HepG2 (cell line): ENCODE measurements at regions not wholly inside any gene's neighbourhood (a gene's known extent, or its start where the extent isn't known, plus 50 kb on each side); places are given as distances from the start of the nearest gene placed in this dataset.
A peak's percentile ranks its signal among the peaks of the same experiment; 100 is the strongest.

Source experiments
- ATAC-seq: fragments of 200-7000 bp; cut with Tn5 transposase; 3 replicates; pipeline ENCODE4 v1.9.1; 2020; ENCODE audit warnings: mild to moderate bottlenecking, moderate library complexity
- BruUV-seq: library from RNA; stranded (reverse); fragments of 400-500 nt; replicated peaks from 2 replicates; lab custom pipeline; 2021; lab: Mats Ljungman, UMichigan
- CTCF ChIA-PET: fragments of 300-600 bp; formaldehyde crosslinking; extraction: SDS; loops from one replicate; lab custom pipeline; 2021; ENCODE audit warnings: low total read pairs, inconsistent platforms, low intra/inter-chr PET ratio; lab: Yijun Ruan, JAX
- POLR2A ChIA-PET: fragments of 350-600 bp; sonication (Branson Sonifier 250); formaldehyde crosslinking; loops from one replicate; lab custom pipeline; 2020; ENCODE audit warnings: antibody characterized with exemption, inconsistent platforms; lab: Yijun Ruan, JAX
- DNase-seq: peaks from one replicate; pipeline ENCODE4 v3.0.0-alpha.2; 2015; ENCODE audit warnings: low spot score
- FAIRE-seq: peaks from 3 replicates; lab custom pipeline; 2011; peaks lifted over from hg19 to GRCh38; lab: Jason Lieb, UNC
- H2AFZ ChIP-seq: one replicate; pipeline ENCODE4 v1.6.1; 2011; ENCODE audit warnings: low read length, inconsistent platforms
- H3K27ac ChIP-seq: fragments of 300-600 bp; 3 replicates; pipeline ENCODE4 v1.8.0; 2011; ENCODE audit warnings: mixed run types, mild to moderate bottlenecking, mixed read lengths, low read length, inconsistent platforms; ENCODE audit not compliant: insufficient read depth; ENCODE audit errors: extremely low read length
- H3K27me3 ChIP-seq, 2 experiments: fragments of 200-600 bp in 1 of 2; 2 replicates in 1 of 2; 3 replicates in 1 of 2; pipeline versions ENCODE4 v1.6.0 to v1.8.0; 2011; ENCODE audit warnings: low read length in 2 of 2, mild to moderate bottlenecking in 2 of 2, moderate library complexity in 2 of 2, inconsistent platforms in 1 of 2; ENCODE audit not compliant: insufficient read depth in 2 of 2, control insufficient read depth in 1 of 2
- H3K36me3 ChIP-seq, 2 experiments: fragments of 200-600 bp in 1 of 2; replicated peaks in 1 of 2; 2 replicates in 1 of 2; 3 replicates in 1 of 2; pipeline versions ENCODE4 v1.5.1 to v1.8.0; 2011; ENCODE audit warnings: low read length in 2 of 2, inconsistent platforms in 1 of 2; ENCODE audit not compliant: insufficient read depth in 2 of 2, control insufficient read depth in 1 of 2
- H3K4me1 ChIP-seq: 2 replicates; pipeline ENCODE4 v1.5.1; 2012; ENCODE audit warnings: low read length, inconsistent platforms; ENCODE audit not compliant: insufficient read depth
- H3K4me2 ChIP-seq: 2 replicates; pipeline ENCODE4 v1.6.0; 2011; ENCODE audit warnings: low read depth, low read length, inconsistent platforms
- H3K4me3 ChIP-seq, 3 experiments: fragments of 200-600 bp in 1 of 3; sonication (generic), shearing (Covaris generic) in 1 of 3; replicated peaks in 1 of 3; 2 replicates each; pipeline ENCODE4 v1.5.1; 2011 to 2016; ENCODE audit warnings: low read length in 3 of 3, inconsistent platforms in 2 of 3, low read depth in 2 of 3, mild to moderate bottlenecking in 2 of 3, control low read depth in 1 of 3, mixed read lengths in 1 of 3; ENCODE audit not compliant: insufficient read depth in 1 of 3
- H3K79me2 ChIP-seq: one replicate; pipeline ENCODE4 v1.6.1; 2011; ENCODE audit warnings: low read length, inconsistent platforms; ENCODE audit not compliant: insufficient read depth
- H3K9ac ChIP-seq: 2 replicates; pipeline ENCODE4 v1.6.0; 2011; ENCODE audit warnings: mild to moderate bottlenecking, low read depth, low read length, inconsistent platforms; ENCODE audit not compliant: insufficient read depth
- H3K9me3 ChIP-seq: 2 replicates; pipeline ENCODE4 v1.5.1; 2012; ENCODE audit warnings: mild to moderate bottlenecking, low read length
- H4K20me1 ChIP-seq: 2 replicates; pipeline ENCODE4 v1.6.0; 2011; ENCODE audit warnings: inconsistent platforms, mild to moderate bottlenecking, low read length, moderate library complexity; ENCODE audit not compliant: insufficient read depth
- ARID4A ChIP-seq: sonication (generic); formaldehyde crosslinking; IDR thresholded peaks from 2 replicates; pipeline ENCODE4 v1.5.0; 2020; ENCODE audit warnings: mild to moderate bottlenecking, missing genetic modification reagents, borderline replicate concordance
- CERS6 ChIP-seq: sonication (generic); formaldehyde crosslinking; IDR thresholded peaks from 2 replicates; pipeline ENCODE4 v1.5.0; 2020; ENCODE audit warnings: missing genetic modification reagents
- IKZF1 ChIP-seq: fragments of 450-650 bp; IDR thresholded peaks from 2 replicates; pipeline ENCODE4 v1.7.1; 2016
- MAFK ChIP-seq, 2 experiments: IDR thresholded peaks in 1 of 2; conservative IDR thresholded peaks in 1 of 2; 2 replicates each; pipeline ENCODE4 v1.6.1; 2011; ENCODE audit warnings: improper control_type of control experiment in 2 of 2, low read length in 2 of 2
- NFE2 ChIP-seq: sonication (generic); formaldehyde crosslinking; IDR thresholded peaks from 2 replicates; pipeline ENCODE4 v1.4.0; 2020; ENCODE audit warnings: missing genetic modification reagents
- NFE2L2 ChIP-seq: fragments of 150-350 bp; IDR thresholded peaks from 2 replicates; pipeline ENCODE4 v1.6.1; 2014; ENCODE audit warnings: low read length
- RARG ChIP-seq: sonication (generic); formaldehyde crosslinking; IDR thresholded peaks from 2 replicates; pipeline ENCODE4 v1.4.0; 2020; ENCODE audit warnings: low read depth, mild to moderate bottlenecking, missing genetic modification reagents
- SMAD1 ChIP-seq: sonication (generic); formaldehyde crosslinking; IDR thresholded peaks from 2 replicates; pipeline ENCODE4 v1.4.0; 2020; ENCODE audit warnings: missing genetic modification reagents, low read depth, mild to moderate bottlenecking, borderline replicate concordance
- SYNCRIP ChIP-seq: fragments of 200-400 bp; formaldehyde crosslinking; IDR thresholded peaks from 2 replicates; pipeline ENCODE4 v1.6.1; 2018; ENCODE audit warnings: mild to moderate bottlenecking, low read depth, low read length; ENCODE audit not compliant: insufficient read depth
- ZNF3 ChIP-seq: IDR thresholded peaks from 2 replicates; pipeline ENCODE4 v1.7.0; 2017; ENCODE audit warnings: inconsistent platforms
- ZNF335 ChIP-seq: sonication (generic); formaldehyde crosslinking; IDR thresholded peaks from 2 replicates; pipeline ENCODE4 v1.4.0; 2020; ENCODE audit warnings: missing genetic modification reagents
- ZNF615 ChIP-seq: sonication (generic); formaldehyde crosslinking; IDR thresholded peaks from 2 replicates; pipeline ENCODE4 v1.5.0; 2020; ENCODE audit warnings: mild to moderate bottlenecking, missing genetic modification reagents, borderline replicate concordance
- WGBS: methylation state at CpG from one replicate; pipeline ENCODE4 v1.1.6; 2017; ENCODE audit warnings: low lambda C conversion rate; 5-methylcytosine and 5-hydroxymethylcytosine counted together
- in situ Hi-C: cut with HindIII; loops from 2 replicates; pipeline ENCODE4 v1.10.0; 2017; ENCODE audit warnings: low pct_unique_long_range_greater_than_20kb; ENCODE audit not compliant: extremely low pct_ligation_motif_present
- intact Hi-C: fragments of 100-400 bp; cut with micrococcal nuclease; formaldehyde crosslinking; loops from one replicate; pipeline ENCODE4 v1.10.0; 2022; ENCODE audit not compliant: unreplicated experiment

- Histone ChIP-seq H3K27ac (no peak overlapping the region), H4K20me1 (no peaks in the 10 kb centered on the region), H3K4me3 (no peak overlapping the region), H3K4me1 (peaks cover 30% of the 10 kb centered on the region), H3K79me2 (no peaks in the 10 kb centered on the region), H3K9ac (no peak overlapping the region), H3K36me3 (no peaks in the 10 kb centered on the region), H3K4me2 (no peak overlapping the region), H3K9me3 (no peaks in the 10 kb centered on the region), H3K27me3 (no peaks in the 10 kb centered on the region), H2AFZ (no peak overlapping the region)
- DNase-seq (no peak), ATAC-seq (no peak), FAIRE-seq (no peak)
- in situ Hi-C loops = no loop called here
- ChIA-PET CTCF (no interaction called here), POLR2A (no interaction called here)
- 57% methylated on average over 4 of the region's 4 CpGs for WGBS
- TF ChIP-seq NFE2L2 (peak; percentile 76), RARG (CRISPR knock-in tag) (no peak), IKZF1 (no peak), MAFK (conservative IDR thresholded peaks at IDR 0.05 in 1 of 2, IDR thresholded peaks at IDR 0.05 in 1 of 2; ENCODE audit: low read length in 2 of 2) (peak in 1 of 2 experiments; percentile 37; a peak in 2 of 4 replicates), SYNCRIP (no peak), NFE2 (CRISPR knock-in tag) (peak; percentile 45; the same call in 1 of the 2 replicates), ZNF335 (no peak)
- intact Hi-C loops = no loop called here
- no TSS peak for BruUV-seq
Observed at GRCh38 chr12:92078167-92079053, 67.2 kb downstream of the BTG1 start.

- ChIA-PET POLR2A (no interaction called here), CTCF (no interaction called here)
- no TSS peak for BruUV-seq
- WGBS = 63% methylated on average over 1 of the region's 1 CpG
- Histone ChIP-seq H4K20me1 (no peaks in the 10 kb centered on the region), H3K27me3 (no peaks in the 10 kb centered on the region), H3K27ac (no peak overlapping the region), H3K4me1 (peaks cover 31% of the 10 kb centered on the region), H2AFZ (no peak overlapping the region), H3K79me2 (no peaks in the 10 kb centered on the region), H3K9me3 (no peaks in the 10 kb centered on the region), H3K4me3 (no peak overlapping the region), H3K36me3 (no peaks in the 10 kb centered on the region), H3K9ac (no peak overlapping the region), H3K4me2 (no peak overlapping the region)
- TF ChIP-seq ZNF615 (no peak), ZNF3 (CRISPR knock-in tag) (no peak), ARID4A (CRISPR knock-in tag) (no peak), SMAD1 (no peak), CERS6 (CRISPR knock-in tag) (no peak)
- in situ Hi-C loops = no loop called here
- FAIRE-seq = no peak
- intact Hi-C loops = no loop called here
- no peak for ATAC-seq
- no peak for DNase-seq
Observed at GRCh38 chr12:92077530-92077929, 68.1 kb downstream of the BTG1 start.
